AG10803 (cell line): ENCODE measurements at regions not wholly inside any gene's neighbourhood (a gene's known extent, or its start where the extent isn't known, plus 50 kb on each side); places are given as distances from the start of the nearest gene placed in this dataset.

ENCODE experiments used
- DNase-seq: peaks from one replicate; pipeline ENCODE4 v3.0.0; 2010; ENCODE audit warnings: low read depth
- H3K4me3 ChIP-seq: 2 replicates; pipeline ENCODE4 v1.5.1; 2011; ENCODE audit warnings: mild to moderate bottlenecking, low read length, control low read depth
- TF ChIP-seq, protein P1 (sequence below): conservative IDR thresholded peaks from 2 replicates; pipeline ENCODE4 v1.5.1; 2011; ENCODE audit warnings: mild to moderate bottlenecking, low read length, control low read depth, inconsistent platforms

DNA sequence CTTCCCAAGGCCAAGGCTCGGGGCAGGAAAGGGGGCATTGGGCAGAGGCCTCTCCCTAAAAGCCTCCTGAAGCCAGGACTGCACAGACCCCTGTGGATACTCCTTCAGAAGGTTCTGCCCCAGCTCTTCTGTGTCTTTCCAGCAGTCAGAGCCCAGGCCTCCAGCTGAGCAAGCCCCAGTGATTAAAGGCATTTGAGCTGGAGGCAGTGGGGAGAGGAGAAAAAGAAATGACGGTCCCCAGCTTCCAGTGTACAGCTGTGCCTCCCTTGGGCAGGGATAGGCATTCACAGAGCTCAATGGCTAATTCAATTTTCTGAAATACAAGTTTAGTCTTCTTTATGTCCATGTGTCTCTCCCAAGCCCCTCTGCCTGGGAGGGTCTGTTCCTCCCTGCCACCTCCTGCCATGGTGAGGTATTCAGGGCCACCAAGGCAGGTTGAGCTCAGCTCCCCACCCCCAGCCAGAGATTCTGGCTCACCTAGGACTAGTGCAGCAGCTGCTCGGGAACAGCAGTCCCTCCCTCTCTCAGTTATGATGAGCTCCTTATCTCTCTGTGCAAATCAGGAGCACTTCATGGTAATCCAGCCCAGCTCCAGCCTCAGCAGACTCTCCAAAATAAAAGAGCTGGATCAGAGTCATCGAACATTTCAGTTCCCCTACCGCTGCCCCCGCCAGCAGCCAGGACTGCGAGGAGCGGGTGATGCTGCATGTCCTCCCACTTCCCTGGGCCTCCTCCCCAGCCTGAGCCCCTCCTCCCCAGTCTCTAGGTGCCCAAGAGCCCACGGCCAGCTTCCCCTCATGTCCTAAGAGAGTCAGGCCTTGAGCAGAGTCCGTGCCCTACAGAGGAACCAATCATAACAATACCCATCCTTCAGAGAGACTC is 208.4 kb upstream of the ZC3H12A start:
- TF ChIP-seq, protein P1, sequence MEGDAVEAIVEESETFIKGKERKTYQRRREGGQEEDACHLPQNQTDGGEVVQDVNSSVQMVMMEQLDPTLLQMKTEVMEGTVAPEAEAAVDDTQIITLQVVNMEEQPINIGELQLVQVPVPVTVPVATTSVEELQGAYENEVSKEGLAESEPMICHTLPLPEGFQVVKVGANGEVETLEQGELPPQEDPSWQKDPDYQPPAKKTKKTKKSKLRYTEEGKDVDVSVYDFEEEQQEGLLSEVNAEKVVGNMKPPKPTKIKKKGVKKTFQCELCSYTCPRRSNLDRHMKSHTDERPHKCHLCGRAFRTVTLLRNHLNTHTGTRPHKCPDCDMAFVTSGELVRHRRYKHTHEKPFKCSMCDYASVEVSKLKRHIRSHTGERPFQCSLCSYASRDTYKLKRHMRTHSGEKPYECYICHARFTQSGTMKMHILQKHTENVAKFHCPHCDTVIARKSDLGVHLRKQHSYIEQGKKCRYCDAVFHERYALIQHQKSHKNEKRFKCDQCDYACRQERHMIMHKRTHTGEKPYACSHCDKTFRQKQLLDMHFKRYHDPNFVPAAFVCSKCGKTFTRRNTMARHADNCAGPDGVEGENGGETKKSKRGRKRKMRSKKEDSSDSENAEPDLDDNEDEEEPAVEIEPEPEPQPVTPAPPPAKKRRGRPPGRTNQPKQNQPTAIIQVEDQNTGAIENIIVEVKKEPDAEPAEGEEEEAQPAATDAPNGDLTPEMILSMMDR, result no peak
- no peak for DNase-seq
- H3K4me3 ChIP-seq, result no peak overlapping the region

DNA sequence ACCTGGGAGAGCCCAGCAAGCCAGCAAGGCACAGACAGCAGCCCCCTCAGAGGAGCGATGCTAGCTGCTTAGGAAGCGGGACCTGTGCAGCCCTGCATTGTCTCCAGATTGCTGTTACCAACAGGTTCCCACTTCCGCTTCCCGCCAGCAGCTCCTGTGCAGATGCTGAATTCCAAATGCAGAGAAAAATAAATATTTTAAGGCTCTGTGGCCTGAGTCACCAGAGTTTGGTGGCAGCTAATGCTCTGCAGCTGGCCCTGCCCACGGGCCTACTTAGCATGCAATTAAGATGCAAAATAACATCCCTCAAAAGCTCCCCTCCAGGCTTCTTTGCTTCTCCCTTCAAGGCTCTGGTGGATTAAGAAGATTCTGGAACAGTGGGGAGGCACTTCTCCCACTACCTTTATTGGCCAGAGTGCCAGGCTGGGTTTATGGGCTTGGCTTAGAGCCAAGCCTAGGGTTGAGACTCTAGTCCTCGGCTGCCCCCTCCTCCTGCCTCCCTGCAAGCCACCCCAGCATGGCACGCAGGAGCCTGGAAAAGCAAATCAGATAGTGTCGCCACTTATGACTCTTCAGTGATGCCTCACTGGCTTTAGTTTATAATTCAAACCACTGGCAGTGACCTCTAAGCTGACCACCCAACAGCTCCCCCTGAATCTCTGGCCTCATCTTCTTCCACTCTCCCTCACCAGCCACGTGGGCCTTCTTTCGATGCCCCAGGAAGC is 207.1 kb upstream of the ZC3H12A start:
- H3K4me3 ChIP-seq, result no peak overlapping the region
- peak; percentile 3 for DNase-seq
- TF ChIP-seq, protein P1, result no peak

DNA sequence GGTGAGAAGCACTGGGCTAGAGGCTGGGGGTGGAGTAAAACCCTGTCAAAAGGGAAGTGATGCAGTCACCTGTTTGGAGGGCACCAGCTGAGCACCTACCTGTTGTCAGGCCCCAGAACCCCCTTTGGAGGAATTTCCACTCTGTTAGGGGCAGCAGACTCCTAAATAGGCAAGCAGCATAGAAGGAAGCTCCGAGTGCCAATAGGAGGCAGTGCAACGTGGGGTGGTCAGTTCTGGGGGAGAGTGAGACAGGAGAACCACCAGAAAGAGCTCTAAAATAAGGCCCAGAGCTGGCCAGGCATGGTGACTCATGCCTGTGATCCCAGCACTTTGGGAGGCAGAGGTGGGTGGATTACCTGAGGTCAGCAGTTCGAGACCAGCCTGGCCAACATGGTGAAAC is 203.7 kb upstream of the ZC3H12A start:
- no peak overlapping the region for H3K4me3 ChIP-seq
- TF ChIP-seq, protein P1, result no peak
- no peak for DNase-seq

DNA sequence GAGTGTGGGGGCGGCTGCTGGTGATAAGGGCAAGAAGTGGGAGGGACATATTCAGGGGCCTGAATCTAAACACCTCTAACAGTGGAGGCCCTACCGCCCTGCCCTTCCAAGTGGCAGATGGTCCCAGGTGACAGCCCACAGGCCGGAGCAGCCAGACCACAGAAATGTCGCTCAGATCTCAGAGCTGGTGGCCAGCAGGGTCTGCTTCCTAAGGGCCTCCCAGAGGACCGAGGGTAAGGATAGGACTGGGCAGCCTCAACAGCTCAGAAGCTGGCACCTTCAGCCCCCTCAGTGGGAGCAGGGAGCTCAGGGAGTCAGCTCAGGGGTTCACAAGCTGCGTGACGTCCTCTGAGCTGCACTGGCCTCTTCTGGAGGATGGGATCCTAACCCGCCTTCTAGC is 201.8 kb upstream of the ZC3H12A start:
- no peak overlapping the region for H3K4me3 ChIP-seq
- TF ChIP-seq, protein P1, result no peak
- DNase-seq, result no peak

DNA sequence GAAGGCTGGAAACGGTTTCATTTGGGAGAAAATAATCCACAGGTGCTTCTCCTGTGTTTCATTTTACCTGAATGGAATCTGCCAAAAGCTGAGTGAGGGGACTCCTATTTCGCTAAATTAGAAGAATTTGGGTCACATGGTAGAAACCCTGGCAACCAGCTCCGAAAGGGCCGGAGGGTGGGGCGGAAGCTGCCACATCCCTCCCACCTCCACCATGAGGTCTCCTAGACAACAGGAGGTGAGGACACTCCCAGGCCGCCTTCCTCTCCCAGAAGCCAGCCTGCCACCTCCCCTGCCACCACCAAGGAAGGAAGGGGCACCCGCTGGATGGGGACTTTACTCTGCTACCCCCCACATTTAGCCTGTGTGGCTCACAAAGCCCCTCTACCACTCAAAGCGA is 199.9 kb upstream of the ZC3H12A start:
- no peak for DNase-seq
- H3K4me3 ChIP-seq, result no peak overlapping the region
- TF ChIP-seq, protein P1, result no peak

DNA sequence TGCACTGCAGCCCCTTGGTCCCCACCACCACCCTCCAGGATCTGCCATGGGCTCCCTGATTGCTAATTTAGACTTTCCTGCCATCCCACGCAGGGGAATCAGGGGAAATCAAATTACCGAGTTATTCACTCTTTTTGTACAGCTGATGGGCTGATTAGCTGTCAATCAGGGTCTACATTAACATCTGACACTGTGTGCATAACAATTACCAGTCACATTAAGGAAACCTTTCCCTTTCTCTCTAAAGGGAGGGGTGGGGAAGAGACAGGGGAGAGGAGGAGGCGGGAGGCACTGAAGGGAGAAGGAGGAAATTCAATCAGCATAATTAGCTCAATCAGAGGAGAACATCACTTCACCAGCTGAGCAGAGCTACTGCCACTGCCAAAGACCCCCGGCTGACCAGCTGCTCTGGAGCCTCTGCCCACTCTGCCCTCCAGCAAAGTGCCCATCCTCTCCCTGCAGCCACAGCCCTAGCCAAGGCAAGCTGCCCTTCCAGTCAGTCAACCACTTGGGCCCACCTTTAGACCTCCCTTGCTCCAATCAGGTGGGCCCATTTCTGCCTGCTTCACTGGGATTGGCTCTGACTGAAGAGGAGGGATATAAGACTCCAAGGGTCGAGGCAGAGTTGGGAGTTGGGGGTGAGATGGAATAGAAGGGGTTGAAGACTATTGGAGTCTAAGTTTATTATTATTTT is 199.3 kb upstream of the ZC3H12A start:
- TF ChIP-seq, protein P1, result no peak
- H3K4me3 ChIP-seq, result no peak overlapping the region
- DNase-seq, result no peak
